Upper lobe of right lung (tissue), 1 donor: ENCODE measurements at regions not wholly inside any gene's neighbourhood (a gene's known extent, or its start where the extent isn't known, plus 50 kb on each side); places are given as distances from the start of the nearest gene placed in this dataset.
A peak's percentile ranks its signal among the peaks of the same experiment; 100 is the strongest.

ENCODE experiments used
- ATAC-seq: fragments of 200-7000 bp; cut with Tn5 transposase; one replicate; pipeline ENCODE4 v1.9.1; 2020; ENCODE audit warnings: mild to moderate bottlenecking, moderate library complexity
- DNase-seq: peaks from one replicate; pipeline ENCODE4 v3.0.0-alpha.2; 2020
- H3K27ac ChIP-seq: fragments of 200-600 bp; one replicate; pipeline ENCODE4 v1.8.0; 2022
- H3K27me3 ChIP-seq: fragments of 200-600 bp; one replicate; pipeline ENCODE4 v1.8.0; 2022; ENCODE audit warnings: mild to moderate bottlenecking
- H3K36me3 ChIP-seq: fragments of 200-600 bp; one replicate; pipeline ENCODE4 v1.8.0; 2022
- H3K4me1 ChIP-seq: fragments of 200-600 bp; one replicate; pipeline ENCODE4 v1.8.0; 2022
- H3K4me3 ChIP-seq: fragments of 200-600 bp; one replicate; pipeline ENCODE4 v1.8.0; 2022; ENCODE audit warnings: mild to moderate bottlenecking
- H3K9me3 ChIP-seq: fragments of 200-600 bp; one replicate; pipeline ENCODE4 v1.8.0; 2022
- CTCF ChIP-seq: fragments of 200-600 bp; IDR thresholded peaks from one replicate; pipeline ENCODE4 v1.8.0; 2022; ENCODE audit warnings: antibody characterized with exemption
- intact Hi-C: fragments of 100-400 bp; cut with DNase I; formaldehyde crosslinking; loops from one replicate; pipeline ENCODE4 v1.11.0; 2022
- donor health status: DM: no; HTN: yes; CAD: no; lungs with severe emphysema.

- Histone ChIP-seq H3K36me3 (no peaks in the 10 kb centered on the region), H3K4me3 (no peak overlapping the region), H3K27me3 (no peaks in the 10 kb centered on the region), H3K4me1 (no peaks in the 10 kb centered on the region), H3K9me3 (no peaks in the 10 kb centered on the region), H3K27ac (no peak overlapping the region)
- ATAC-seq = peak; percentile 65
- intact Hi-C loops = no loop called here
- DNase-seq = no peak
- no peak for TF ChIP-seq CTCF
Observed at GRCh38 chr7:19375976-19376375, 230.8 kb upstream of the FERD3L start.

GRCh38 chr7:19373334-19373733 lies 228.1 kb upstream of the FERD3L start:
- no peak for DNase-seq
- Histone ChIP-seq H3K27ac (no peak overlapping the region), H3K4me1 (no peaks in the 10 kb centered on the region), H3K36me3 (no peaks in the 10 kb centered on the region), H3K4me3 (no peak overlapping the region), H3K9me3 (no peaks in the 10 kb centered on the region), H3K27me3 (no peaks in the 10 kb centered on the region)
- ATAC-seq = no peak
- no peak for TF ChIP-seq CTCF
- intact Hi-C loops = no loop called here

- intact Hi-C loops = no loop called here
- Histone ChIP-seq H3K4me3 (no peak overlapping the region), H3K36me3 (no peaks in the 10 kb centered on the region), H3K9me3 (no peaks in the 10 kb centered on the region), H3K27ac (no peak overlapping the region), H3K4me1 (no peaks in the 10 kb centered on the region), H3K27me3 (no peaks in the 10 kb centered on the region)
- no peak for TF ChIP-seq CTCF
- ATAC-seq (no peak), DNase-seq (no peak)
Observed at GRCh38 chr7:19369806-19370205, 224.6 kb upstream of the FERD3L start.

- ATAC-seq = no peak
- Histone ChIP-seq H3K27me3 (no peaks in the 10 kb centered on the region), H3K4me3 (no peak overlapping the region), H3K36me3 (no peaks in the 10 kb centered on the region), H3K4me1 (no peaks in the 10 kb centered on the region), H3K27ac (no peak overlapping the region), H3K9me3 (no peaks in the 10 kb centered on the region)
- TF ChIP-seq CTCF = no peak
- DNase-seq = no peak
- intact Hi-C loops = no loop called here
Observed at GRCh38 chr7:19369182-19369581, 224.0 kb upstream of the FERD3L start.

GRCh38 chr7:19368491-19368925 lies 223.3 kb upstream of the FERD3L start:
- TF ChIP-seq CTCF = no peak
- DNase-seq = no peak
- H3K4me1 ChIP-seq = no peaks in the 10 kb centered on the region
- no peak overlapping the region for H3K4me3 ChIP-seq
- no peaks in the 10 kb centered on the region for H3K36me3 ChIP-seq
- H3K9me3 ChIP-seq = no peaks in the 10 kb centered on the region
- no peak overlapping the region for H3K27ac ChIP-seq
- intact Hi-C loops = no loop called here
- no peaks in the 10 kb centered on the region for H3K27me3 ChIP-seq
- no peak for ATAC-seq

- DNase-seq (no peak), ATAC-seq (no peak)
- Histone ChIP-seq H3K36me3 (no peaks in the 10 kb centered on the region), H3K4me1 (no peaks in the 10 kb centered on the region), H3K27me3 (no peaks in the 10 kb centered on the region), H3K27ac (no peak overlapping the region), H3K4me3 (no peak overlapping the region), H3K9me3 (no peaks in the 10 kb centered on the region)
- intact Hi-C loops = no loop called here
- TF ChIP-seq CTCF = no peak
Observed at GRCh38 chr7:19364950-19365349, 219.7 kb upstream of the FERD3L start.
